CD14-positive monocyte (primary cell): ENCODE measurements at regions not wholly inside any gene's neighbourhood (a gene's known extent, or its start where the extent isn't known, plus 50 kb on each side); places are given as distances from the start of the nearest gene placed in this dataset.

Experiments used
- DNase-seq, 3 donors: peaks; one replicate each; pipeline ENCODE4 v3.0.0-alpha.2; 2011 to 2022
- H2AFZ ChIP-seq: 2 replicates; pipeline ENCODE4 v1.6.0; 2012; ENCODE audit warnings: mild to moderate bottlenecking, low read depth, low read length, inconsistent platforms; ENCODE audit not compliant: insufficient read depth, poor library complexity, severe bottlenecking
- H3K27ac ChIP-seq, 2 donors: 1 replicate in 1 of 2; 2 replicates in 1 of 2; pipeline ENCODE4 v1.5.1; 2012 to 2013; ENCODE audit warnings: low read length in 2 of 2, control low read depth in 1 of 2, inconsistent platforms in 1 of 2, low read depth in 1 of 2, mild to moderate bottlenecking in 1 of 2
- H3K27me3 ChIP-seq, 2 donors: one replicate each; pipeline versions ENCODE4 v1.6.0 to v1.6.1; 2011 to 2013; ENCODE audit warnings: low read length in 2 of 2; ENCODE audit not compliant: control insufficient read depth in 2 of 2, insufficient read depth in 2 of 2
- H3K36me3 ChIP-seq, 2 donors: replicated peaks in 1 of 2; 1 replicate in 1 of 2; 2 replicates in 1 of 2; pipeline versions ENCODE4 v1.5.1 to v1.6.1; 2012 to 2013; ENCODE audit warnings: low read length in 2 of 2, control low read depth in 1 of 2, inconsistent platforms in 1 of 2, mild to moderate bottlenecking in 1 of 2; ENCODE audit not compliant: insufficient read depth in 2 of 2, control insufficient read depth in 1 of 2
- H3K4me1 ChIP-seq, 2 donors: 1 replicate in 1 of 2; 2 replicates in 1 of 2; pipeline versions ENCODE4 v1.5.1 to v1.6.1; 2012 to 2013; ENCODE audit warnings: low read length in 2 of 2, control low read depth in 1 of 2, inconsistent platforms in 1 of 2, mild to moderate bottlenecking in 1 of 2, moderate library complexity in 1 of 2; ENCODE audit not compliant: insufficient read depth in 2 of 2, control insufficient read depth in 1 of 2
- H3K4me2 ChIP-seq: replicated peaks from 2 replicates; pipeline ENCODE3; 2012; ENCODE audit warnings: low read length, moderate library complexity, mild to moderate bottlenecking; ENCODE audit not compliant: poor library complexity, severe bottlenecking; ENCODE audit errors: extremely low read depth
- H3K4me3 ChIP-seq, 3 experiments: fragments of 200-600 bp in 1 of 3; sonication (generic) in 1 of 3; replicated peaks in 1 of 3; 1 replicate in 2 of 3; 2 replicates in 1 of 3; pipeline ENCODE4 v1.5.1; 2011 to 2013; ENCODE audit warnings: low read length in 3 of 3, mild to moderate bottlenecking in 3 of 3, control low read depth in 2 of 3, low read depth in 2 of 3, inconsistent platforms in 1 of 3, moderate library complexity in 1 of 3
- H3K79me2 ChIP-seq: 2 replicates; pipeline ENCODE4 v1.6.0; 2012; ENCODE audit warnings: mild to moderate bottlenecking, control low read depth, inconsistent platforms, low read length, moderate library complexity; ENCODE audit not compliant: insufficient read depth
- H3K9ac ChIP-seq: 2 replicates; pipeline ENCODE4 v1.6.0; 2017; ENCODE audit warnings: low read length, mild to moderate bottlenecking; ENCODE audit not compliant: insufficient read depth, poor library complexity, severe bottlenecking
- H3K9me3 ChIP-seq, 2 donors: replicated peaks in 1 of 2; 1 replicate in 1 of 2; 2 replicates in 1 of 2; pipeline versions ENCODE4 v1.5.1 to v1.6.1; 2012 to 2013; ENCODE audit warnings: low read length in 2 of 2, control low read depth in 1 of 2; ENCODE audit not compliant: control insufficient read depth in 1 of 2, insufficient read depth in 1 of 2
- H4K20me1 ChIP-seq: 2 replicates; pipeline ENCODE4 v1.6.0; 2012; ENCODE audit warnings: mild to moderate bottlenecking, low read length, control low read depth, moderate library complexity; ENCODE audit not compliant: insufficient read depth
- H3K27ac Mint-ChIP-seq, 7 donors: one replicate each; pipeline ENCODE4 v1.8.0; 2020; ENCODE audit warnings: mild to moderate bottlenecking in 7 of 7, mixed read lengths in 7 of 7, moderate library complexity in 6 of 7, inconsistent platforms in 2 of 7
- H3K27me3 Mint-ChIP-seq, 3 donors: one replicate each; pipeline ENCODE4 v1.8.0; 2021 to 2022; ENCODE audit warnings: low read depth in 3 of 3, mild to moderate bottlenecking in 3 of 3, mixed read lengths in 3 of 3, moderate library complexity in 3 of 3, inconsistent platforms in 1 of 3
- H3K36me3 Mint-ChIP-seq, 2 donors: one replicate each; pipeline ENCODE4 v1.8.0; 2020; ENCODE audit warnings: mixed read lengths in 2 of 2, inconsistent platforms in 1 of 2, mild to moderate bottlenecking in 1 of 2
- H3K4me1 Mint-ChIP-seq: one replicate; pipeline ENCODE4 v1.8.0; 2020; ENCODE audit warnings: mild to moderate bottlenecking, mixed read lengths
- H3K4me3 Mint-ChIP-seq, 2 donors: one replicate each; pipeline ENCODE4 v1.8.0; 2020; ENCODE audit warnings: mild to moderate bottlenecking in 2 of 2, mixed read lengths in 2 of 2, moderate library complexity in 1 of 2
- H3K9me3 Mint-ChIP-seq, 7 donors: one replicate each; pipeline ENCODE4 v1.8.0; 2020 to 2022; ENCODE audit warnings: mixed read lengths in 7 of 7, mild to moderate bottlenecking in 6 of 7, moderate library complexity in 6 of 7, inconsistent platforms in 2 of 7
- WGBS: methylation state at CpG from one replicate; pipeline ENCODE4 v1.1.5; 2013; ENCODE audit warnings: missing lambda C conversion rate; ENCODE audit not compliant: insufficient coverage; 5-methylcytosine and 5-hydroxymethylcytosine counted together
- intact Hi-C, 2 donors: fragments of 100-400 bp; cut with micrococcal nuclease; formaldehyde crosslinking; loops; one replicate each; pipeline versions ENCODE4 v1.15.0 to v1.15.1; 2023
- TF ChIP-seq, protein P1 (sequence below): fragments of 200-600 bp; IDR thresholded peaks from one replicate; pipeline ENCODE4 v1.8.0; 2022; ENCODE audit warnings: antibody characterized with exemption, mild to moderate bottlenecking

DNA sequence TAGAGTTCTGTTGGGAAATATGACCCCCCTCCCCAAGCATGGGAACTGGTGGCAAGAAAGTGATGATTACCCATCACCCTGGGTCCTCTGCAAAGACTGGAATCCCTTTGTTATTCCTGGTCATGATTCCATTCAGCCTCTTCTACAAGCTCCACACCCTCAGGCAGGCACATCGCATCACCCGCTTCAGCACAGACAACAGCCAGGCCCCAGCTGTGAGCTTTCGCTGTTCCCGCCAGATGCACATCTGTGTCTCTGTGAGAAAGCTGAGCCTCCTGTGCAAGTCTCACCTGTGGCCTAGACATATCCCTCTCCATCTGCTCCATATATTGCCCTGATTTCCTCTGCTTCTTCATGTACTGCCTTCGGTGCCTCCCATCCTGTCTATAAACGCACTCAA is 368.0 kb upstream of the RAB6C start:
- intact Hi-C loops, result no loop called here

DNA sequence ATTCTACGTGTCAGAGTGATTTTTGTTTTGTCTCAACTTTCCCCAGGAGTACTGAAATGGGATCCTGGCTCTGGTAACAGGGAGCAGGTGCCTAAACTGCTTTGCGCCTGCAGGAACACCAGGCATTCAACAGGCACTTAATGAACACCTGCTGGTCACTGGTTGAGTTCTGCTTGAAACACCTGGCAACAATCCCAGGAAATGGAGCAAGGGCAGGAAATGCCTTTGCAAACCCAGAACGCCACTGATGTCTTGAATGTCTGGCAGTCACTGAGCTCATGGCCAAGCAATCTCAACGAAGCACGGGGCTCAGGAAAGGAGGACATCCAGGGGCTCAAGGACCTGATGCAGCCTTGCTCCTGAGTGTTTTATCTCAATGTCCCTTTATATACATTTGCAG is 360.0 kb upstream of the RAB6C start:
- TF ChIP-seq, protein P1, sequence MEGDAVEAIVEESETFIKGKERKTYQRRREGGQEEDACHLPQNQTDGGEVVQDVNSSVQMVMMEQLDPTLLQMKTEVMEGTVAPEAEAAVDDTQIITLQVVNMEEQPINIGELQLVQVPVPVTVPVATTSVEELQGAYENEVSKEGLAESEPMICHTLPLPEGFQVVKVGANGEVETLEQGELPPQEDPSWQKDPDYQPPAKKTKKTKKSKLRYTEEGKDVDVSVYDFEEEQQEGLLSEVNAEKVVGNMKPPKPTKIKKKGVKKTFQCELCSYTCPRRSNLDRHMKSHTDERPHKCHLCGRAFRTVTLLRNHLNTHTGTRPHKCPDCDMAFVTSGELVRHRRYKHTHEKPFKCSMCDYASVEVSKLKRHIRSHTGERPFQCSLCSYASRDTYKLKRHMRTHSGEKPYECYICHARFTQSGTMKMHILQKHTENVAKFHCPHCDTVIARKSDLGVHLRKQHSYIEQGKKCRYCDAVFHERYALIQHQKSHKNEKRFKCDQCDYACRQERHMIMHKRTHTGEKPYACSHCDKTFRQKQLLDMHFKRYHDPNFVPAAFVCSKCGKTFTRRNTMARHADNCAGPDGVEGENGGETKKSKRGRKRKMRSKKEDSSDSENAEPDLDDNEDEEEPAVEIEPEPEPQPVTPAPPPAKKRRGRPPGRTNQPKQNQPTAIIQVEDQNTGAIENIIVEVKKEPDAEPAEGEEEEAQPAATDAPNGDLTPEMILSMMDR, result no peak
- Histone ChIP-seq H3K27ac (no peak overlapping the region), H3K4me1 (no peaks in the 10 kb centered on the region), H3K4me2 (no peak overlapping the region), H3K36me3 (no peaks in the 10 kb centered on the region), H3K4me3 (no peak overlapping the region), H4K20me1 (no peaks in the 10 kb centered on the region), H3K9ac (no peak overlapping the region), H3K9me3 (no peaks in the 10 kb centered on the region), H2AFZ (no peak overlapping the region), H3K27me3 (no peaks in the 10 kb centered on the region), H3K79me2 (no peaks in the 10 kb centered on the region)
- 52% methylated on average over 5 of the region's 5 CpGs for WGBS
- DNase-seq, result no peak
- H3K27ac Mint-ChIP-seq, result no peak overlapping the region
- no peaks in the 10 kb centered on the region for H3K36me3 Mint-ChIP-seq
- no peaks in the 10 kb centered on the region for H3K4me1 Mint-ChIP-seq
- H3K9me3 Mint-ChIP-seq, result peaks cover 0 to 7% (median 2%) of the 10 kb centered on the region in 7 donors
- H3K27me3 Mint-ChIP-seq, result peaks cover 0 to 7% (median 3%) of the 10 kb centered on the region in 3 donors
- intact Hi-C loops, result no loop called here
- no peak overlapping the region for H3K4me3 Mint-ChIP-seq

More for the DNA sequence above, 368.0 kb upstream of the RAB6C start:
- Mint-ChIP-seq H3K36me3 (no peaks in the 10 kb centered on the region), H3K9me3 (peaks cover 0 to 14% (median 7%) of the 10 kb centered on the region in 7 donors), H3K4me3 (no peak overlapping the region), H3K4me1 (no peaks in the 10 kb centered on the region), H3K27ac (no peak overlapping the region), H3K27me3 (peaks cover 0 to 3% (median 2%) of the 10 kb centered on the region in 3 donors)
- peaks cover 0 to 2% of the 10 kb centered on the region in 2 donors for H3K9me3 ChIP-seq
- no peaks in the 10 kb centered on the region for H3K79me2 ChIP-seq
- no peak overlapping the region for H2AFZ ChIP-seq
- TF ChIP-seq, protein P1, result no peak
- no peaks in the 10 kb centered on the region for H4K20me1 ChIP-seq
- H3K4me3 ChIP-seq, result no peak overlapping the region
- DNase-seq, result no peak
- H3K4me2 ChIP-seq, result no peak overlapping the region
- no peaks in the 10 kb centered on the region for H3K4me1 ChIP-seq
- no peak overlapping the region for H3K27ac ChIP-seq
- no peaks in the 10 kb centered on the region for H3K27me3 ChIP-seq
- H3K36me3 ChIP-seq, result no peaks in the 10 kb centered on the region
- WGBS, result 100% methylated on average over 6 of the region's 6 CpGs
- no peak overlapping the region for H3K9ac ChIP-seq
